ENCODE measurements at regions not wholly inside any gene's neighbourhood (a gene's known extent, or its start where the extent isn't known, plus 50 kb on each side); places are given as distances from the start of the nearest gene placed in this dataset.

DNA sequence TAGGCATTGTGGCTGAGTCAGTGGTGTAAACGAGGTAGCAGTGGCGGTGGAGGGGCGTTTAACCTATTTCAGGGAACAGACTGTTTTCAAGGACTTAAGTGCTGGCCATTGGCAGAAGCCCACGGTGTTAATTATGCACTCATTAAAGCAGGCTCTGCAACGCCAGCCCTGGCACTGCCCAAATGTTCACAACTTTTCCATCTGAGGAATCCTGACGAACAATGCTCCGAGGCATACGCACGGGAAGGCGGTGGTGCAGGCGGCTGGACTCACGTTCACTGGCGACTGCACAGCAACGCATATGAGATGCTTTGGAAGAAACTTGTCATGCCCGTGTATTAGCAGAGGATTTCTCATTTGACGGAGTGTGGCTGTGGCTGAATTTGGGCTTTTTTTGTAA lies 70.6 kb upstream of the SLC24A4 start:
- DNase-seq (ENCODE audit: low read depth): no peak
- FAIRE-seq: peak; percentile 32

GRCh38 chr14:92253381-92253894 lies 69.5 kb upstream of the SLC24A4 start:
- no peak for DNase-seq (ENCODE audit: low read depth)
- no peak for FAIRE-seq
- Histone ChIP-seq H3K27me3 (ENCODE audit: control insufficient read depth, insufficient read depth, low read length) (peaks cover 10% of the 10 kb centered on the region), H3K36me3 (ENCODE audit: control insufficient read depth, insufficient read depth, low read length) (no peaks in the 10 kb centered on the region), H3K4me3 (ENCODE audit: low read depth, low read length) (no peak overlapping the region)
- TF ChIP-seq, protein P1, sequence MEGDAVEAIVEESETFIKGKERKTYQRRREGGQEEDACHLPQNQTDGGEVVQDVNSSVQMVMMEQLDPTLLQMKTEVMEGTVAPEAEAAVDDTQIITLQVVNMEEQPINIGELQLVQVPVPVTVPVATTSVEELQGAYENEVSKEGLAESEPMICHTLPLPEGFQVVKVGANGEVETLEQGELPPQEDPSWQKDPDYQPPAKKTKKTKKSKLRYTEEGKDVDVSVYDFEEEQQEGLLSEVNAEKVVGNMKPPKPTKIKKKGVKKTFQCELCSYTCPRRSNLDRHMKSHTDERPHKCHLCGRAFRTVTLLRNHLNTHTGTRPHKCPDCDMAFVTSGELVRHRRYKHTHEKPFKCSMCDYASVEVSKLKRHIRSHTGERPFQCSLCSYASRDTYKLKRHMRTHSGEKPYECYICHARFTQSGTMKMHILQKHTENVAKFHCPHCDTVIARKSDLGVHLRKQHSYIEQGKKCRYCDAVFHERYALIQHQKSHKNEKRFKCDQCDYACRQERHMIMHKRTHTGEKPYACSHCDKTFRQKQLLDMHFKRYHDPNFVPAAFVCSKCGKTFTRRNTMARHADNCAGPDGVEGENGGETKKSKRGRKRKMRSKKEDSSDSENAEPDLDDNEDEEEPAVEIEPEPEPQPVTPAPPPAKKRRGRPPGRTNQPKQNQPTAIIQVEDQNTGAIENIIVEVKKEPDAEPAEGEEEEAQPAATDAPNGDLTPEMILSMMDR (IDR thresholded peaks at IDR 0.05; ENCODE audit: insufficient read depth, low read length, severe bottlenecking): no peak

More for the DNA sequence above, 70.6 kb upstream of the SLC24A4 start:
- Histone ChIP-seq H3K4me3 (ENCODE audit: low read depth, low read length) (no peak overlapping the region), H3K27me3 (ENCODE audit: control insufficient read depth, insufficient read depth, low read length) (peaks cover 10% of the 10 kb centered on the region), H3K36me3 (ENCODE audit: control insufficient read depth, insufficient read depth, low read length) (no peaks in the 10 kb centered on the region)
- TF ChIP-seq, protein P1 (IDR thresholded peaks at IDR 0.05; ENCODE audit: insufficient read depth, low read length, severe bottlenecking): no peak

DNA sequence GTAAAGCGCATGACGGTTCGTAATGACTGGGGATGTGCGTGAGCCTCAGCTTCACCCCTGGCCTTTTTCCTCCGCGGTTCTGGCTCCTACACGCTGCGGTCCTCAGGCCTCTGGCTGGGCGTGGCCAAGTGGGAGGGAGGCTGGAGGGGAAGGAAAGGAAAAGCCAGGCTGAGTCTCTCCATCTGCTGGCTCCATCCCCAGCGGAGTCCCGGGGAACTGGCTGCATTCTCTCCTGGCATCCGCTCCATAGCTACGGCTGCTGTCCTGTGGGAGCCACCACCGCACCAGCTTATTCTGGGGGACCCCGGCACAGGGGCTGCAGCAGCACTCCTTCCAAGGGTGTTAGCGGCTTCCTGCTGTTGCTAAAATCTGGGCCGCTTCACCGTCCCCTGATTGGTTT lies 68.2 kb upstream of the SLC24A4 start:
- FAIRE-seq (no peak), DNase-seq (ENCODE audit: low read depth) (no peak)
- TF ChIP-seq, protein P1 (IDR thresholded peaks at IDR 0.05; ENCODE audit: insufficient read depth, low read length, severe bottlenecking): no peak
- Histone ChIP-seq H3K4me3 (ENCODE audit: low read depth, low read length) (no peak overlapping the region), H3K36me3 (ENCODE audit: control insufficient read depth, insufficient read depth, low read length) (no peaks in the 10 kb centered on the region), H3K27me3 (ENCODE audit: control insufficient read depth, insufficient read depth, low read length) (peaks cover 10% of the 10 kb centered on the region)

DNA sequence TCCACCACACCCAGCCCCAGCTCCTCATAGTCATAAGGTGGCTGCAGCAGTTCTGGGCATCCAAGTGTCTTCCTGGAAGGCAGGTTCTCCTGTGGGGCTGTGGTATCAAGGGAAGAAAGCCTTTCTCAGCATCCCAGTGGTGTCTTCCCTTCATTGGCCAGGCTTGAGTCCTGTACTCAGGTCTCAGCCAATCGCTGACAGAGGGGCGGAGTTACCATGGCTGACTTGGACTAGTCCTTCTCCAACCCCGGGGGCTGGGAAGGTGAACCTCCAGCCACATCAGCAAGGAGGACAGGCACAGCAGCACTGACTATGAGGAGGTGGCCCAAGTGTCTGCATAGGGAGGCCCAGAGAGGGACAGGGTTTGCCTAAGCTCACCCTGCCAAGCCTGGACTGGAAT lies 64.0 kb upstream of the SLC24A4 start:
- TF ChIP-seq, protein P1 (IDR thresholded peaks at IDR 0.05; ENCODE audit: insufficient read depth, low read length, severe bottlenecking): no peak

DNA sequence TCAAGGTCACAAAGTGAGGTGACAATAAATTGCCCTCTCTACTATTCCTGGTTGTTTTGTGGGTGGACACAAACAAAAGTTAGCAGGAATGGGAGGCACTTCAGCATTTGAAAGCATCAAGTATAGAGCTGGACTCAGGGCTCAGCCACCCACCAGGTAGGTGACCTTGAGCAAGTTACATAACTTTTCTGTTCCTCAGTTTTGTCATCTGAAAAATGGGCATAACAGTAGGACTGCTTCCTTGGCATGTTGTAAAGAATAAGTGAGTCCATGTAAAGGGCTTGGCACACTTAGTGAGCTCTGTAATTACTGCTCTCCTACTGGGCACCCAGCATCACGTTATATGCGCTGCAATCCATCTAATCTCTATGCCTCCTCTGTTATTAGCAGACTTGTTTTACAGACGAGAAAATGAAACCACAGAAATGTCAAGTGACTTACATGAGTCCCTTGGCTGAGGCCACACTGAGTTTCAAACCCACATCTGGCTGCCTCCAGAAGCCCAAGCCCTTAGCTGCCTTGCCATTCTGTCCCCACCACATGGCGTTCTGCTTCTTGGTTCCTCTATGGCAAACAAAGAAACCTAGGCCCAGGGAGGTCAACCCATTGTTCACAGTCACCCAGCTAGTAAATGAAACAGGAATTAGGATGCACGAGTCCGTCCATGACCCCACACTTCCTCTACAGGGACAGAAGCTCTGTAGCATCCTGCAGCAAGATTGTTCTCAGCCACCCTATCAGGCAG lies 63.2 kb upstream of the SLC24A4 start:
- TF ChIP-seq, protein P1 (IDR thresholded peaks at IDR 0.05; ENCODE audit: insufficient read depth, low read length, severe bottlenecking): no peak
- Histone ChIP-seq H3K4me3 (ENCODE audit: low read depth, low read length) (no peak overlapping the region), H3K36me3 (ENCODE audit: control insufficient read depth, insufficient read depth, low read length) (no peaks in the 10 kb centered on the region), H3K27me3 (ENCODE audit: control insufficient read depth, insufficient read depth, low read length) (peaks cover 3% of the 10 kb centered on the region)
- DNase-seq (ENCODE audit: low read depth) (no peak), FAIRE-seq (peak; percentile 66)

More for the DNA sequence above, 64.0 kb upstream of the SLC24A4 start:
- no peaks in the 10 kb centered on the region for H3K36me3 ChIP-seq (ENCODE audit: control insufficient read depth, insufficient read depth, low read length)
- FAIRE-seq (no peak), DNase-seq (ENCODE audit: low read depth) (no peak)
- H3K27me3 ChIP-seq (ENCODE audit: control insufficient read depth, insufficient read depth, low read length): peaks cover 5% of the 10 kb centered on the region
- H3K4me3 ChIP-seq (ENCODE audit: low read depth, low read length): no peak overlapping the region

Measured in bronchial epithelial cell (primary cell).